ENCODE measurements at regions not wholly inside any gene's neighbourhood (a gene's known extent, or its start where the extent isn't known, plus 50 kb on each side); places are given as distances from the start of the nearest gene placed in this dataset.

DNA sequence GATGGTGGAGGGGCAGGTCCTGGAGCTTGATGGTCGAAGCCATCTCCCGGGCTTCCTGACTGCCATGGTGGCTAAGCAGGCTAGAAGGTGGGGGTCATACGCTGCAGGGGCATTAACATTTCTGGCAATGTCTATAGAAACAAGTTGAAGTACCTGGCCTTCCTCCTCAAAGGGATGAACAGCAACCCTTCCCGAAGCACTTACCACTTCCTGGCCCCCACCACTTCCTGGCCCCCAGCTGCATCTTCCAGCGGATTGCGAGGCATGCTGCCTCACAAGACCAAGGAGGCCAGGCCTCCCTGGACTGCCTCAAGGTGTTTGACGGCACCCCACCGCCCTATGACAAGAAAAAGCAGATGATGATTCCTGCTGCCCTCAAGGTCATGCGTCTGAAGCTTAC is 97.0 kb upstream of the MOCS2 start:
- no peak for TF ChIP-seq CTCF (IDR thresholded peaks at IDR 0.05)
- TF ChIP-seq POLR2A (IDR thresholded peaks at IDR 0.05) = no peak
- no peak for TF ChIP-seq EP300 (IDR thresholded peaks at IDR 0.05)
